ENCODE measurements at regions not wholly inside any gene's neighbourhood (a gene's known extent, or its start where the extent isn't known, plus 50 kb on each side); places are given as distances from the start of the nearest gene placed in this dataset.

DNA sequence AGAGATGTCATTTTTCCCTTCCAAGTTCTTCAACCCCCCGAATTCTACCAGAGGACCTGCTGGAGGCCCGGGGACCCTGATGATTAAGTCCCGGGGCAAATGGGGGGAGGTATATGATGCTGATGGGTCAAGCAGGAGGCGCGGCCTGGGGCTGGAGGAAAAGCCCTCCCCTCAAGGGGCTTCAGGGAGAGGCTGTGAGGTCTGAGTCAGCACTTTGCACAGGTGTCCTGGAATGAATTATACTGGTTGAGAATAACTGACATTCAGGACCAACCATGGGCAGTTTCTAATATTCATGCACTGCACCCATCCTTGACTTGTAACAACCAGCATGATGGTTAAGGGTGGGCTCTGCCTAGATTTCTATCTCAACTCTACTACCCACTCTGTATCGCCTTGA lies 146.8 kb upstream of the SYT13 start:
- TF ChIP-seq CTCF (conservative IDR thresholded peaks at IDR 0.05; ENCODE audit: low read depth in 2 of 2) = no peak
- TF ChIP-seq EZH2 (IDR thresholded peaks at IDR 0.05; ENCODE audit: low read depth, unreplicated experiment) = no peak
- no peak for TF ChIP-seq REST (IDR thresholded peaks at IDR 0.05; ENCODE audit: unreplicated experiment)
- TF ChIP-seq CREB1 (CRISPR knock-in tag; IDR thresholded peaks at IDR 0.05; ENCODE audit: low read depth) = no peak
- TF ChIP-seq JUNB (IDR thresholded peaks at IDR 0.05; ENCODE audit: unreplicated experiment) = no peak
- no peak for TF ChIP-seq POLR2AphosphoS5 (IDR thresholded peaks at IDR 0.05; ENCODE audit: low read depth)
- no peak for TF ChIP-seq EZH2phosphoT487 (IDR thresholded peaks at IDR 0.05; ENCODE audit: unreplicated experiment)

Measured in GM23338 (cell line).